Renal pelvis (tissue), 1 donor: ENCODE measurements at regions not wholly inside any gene's neighbourhood (a gene's known extent, or its start where the extent isn't known, plus 50 kb on each side); places are given as distances from the start of the nearest gene placed in this dataset.

Experiments used
- DNase-seq: peaks from one replicate; pipeline ENCODE4 v3.0.0-alpha.2; 2013

DNA sequence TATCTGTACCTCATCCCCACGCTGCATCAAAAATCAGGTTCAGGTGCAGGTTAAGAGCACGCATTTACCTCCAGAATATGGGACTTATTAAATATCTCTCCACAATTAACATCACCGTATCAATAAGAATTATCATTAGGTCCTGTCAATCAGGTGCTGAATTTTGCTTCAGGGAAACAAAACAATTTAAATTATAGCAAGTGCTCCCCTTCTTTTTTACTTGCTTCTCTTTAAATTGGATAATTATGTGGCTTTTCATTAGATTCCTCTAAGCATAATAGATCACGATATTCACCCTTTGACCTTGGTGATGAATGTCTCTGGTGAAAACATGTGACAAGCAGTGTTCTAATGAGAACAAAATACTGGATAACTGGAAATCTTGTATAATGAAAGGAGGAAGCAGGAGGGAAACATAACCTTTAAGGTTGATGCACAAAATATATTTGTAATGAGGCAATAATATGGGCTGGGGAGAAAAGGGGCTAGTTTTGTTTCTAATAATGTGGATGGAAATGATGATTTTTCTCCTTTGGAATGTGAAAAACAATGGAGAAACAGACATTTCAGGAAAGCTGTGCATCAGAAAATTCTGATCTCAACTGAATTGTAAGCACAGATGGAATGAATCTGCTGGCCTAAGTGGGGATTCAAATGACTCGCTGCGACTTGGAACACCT lies 166.9 kb downstream of the SNX10 start:
- DNase-seq: no peak

DNA sequence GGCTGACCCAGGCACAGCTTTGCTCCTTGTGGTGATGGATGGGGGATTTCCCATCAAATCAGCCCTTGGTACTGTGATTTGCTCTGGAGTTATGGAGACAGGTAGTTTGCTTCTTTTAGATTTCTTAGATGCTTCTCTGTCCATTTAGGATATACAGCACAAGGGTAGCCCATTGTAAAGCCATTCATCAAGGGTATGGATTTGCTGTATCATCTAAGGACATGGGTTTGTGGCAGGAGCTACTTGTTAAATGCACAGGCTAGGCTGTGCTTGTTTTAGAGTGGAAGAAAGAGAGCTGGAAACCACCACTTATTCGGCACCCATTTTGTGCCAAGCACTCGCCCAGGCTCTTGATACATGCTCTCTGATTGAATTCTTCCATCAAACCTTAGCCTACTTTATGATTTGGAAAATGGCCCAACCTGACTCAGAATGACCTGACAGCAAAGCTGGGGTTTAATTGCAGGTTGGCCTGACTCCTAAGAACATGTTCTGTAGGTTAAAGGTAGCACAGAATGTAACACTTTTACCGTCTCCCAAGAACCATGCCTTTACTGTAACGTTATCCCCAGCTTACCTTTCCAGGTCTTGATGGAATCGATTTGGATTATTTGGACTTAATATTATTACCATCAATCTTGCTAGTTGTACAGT lies 168.0 kb downstream of the SNX10 start:
- DNase-seq: no peak

DNA sequence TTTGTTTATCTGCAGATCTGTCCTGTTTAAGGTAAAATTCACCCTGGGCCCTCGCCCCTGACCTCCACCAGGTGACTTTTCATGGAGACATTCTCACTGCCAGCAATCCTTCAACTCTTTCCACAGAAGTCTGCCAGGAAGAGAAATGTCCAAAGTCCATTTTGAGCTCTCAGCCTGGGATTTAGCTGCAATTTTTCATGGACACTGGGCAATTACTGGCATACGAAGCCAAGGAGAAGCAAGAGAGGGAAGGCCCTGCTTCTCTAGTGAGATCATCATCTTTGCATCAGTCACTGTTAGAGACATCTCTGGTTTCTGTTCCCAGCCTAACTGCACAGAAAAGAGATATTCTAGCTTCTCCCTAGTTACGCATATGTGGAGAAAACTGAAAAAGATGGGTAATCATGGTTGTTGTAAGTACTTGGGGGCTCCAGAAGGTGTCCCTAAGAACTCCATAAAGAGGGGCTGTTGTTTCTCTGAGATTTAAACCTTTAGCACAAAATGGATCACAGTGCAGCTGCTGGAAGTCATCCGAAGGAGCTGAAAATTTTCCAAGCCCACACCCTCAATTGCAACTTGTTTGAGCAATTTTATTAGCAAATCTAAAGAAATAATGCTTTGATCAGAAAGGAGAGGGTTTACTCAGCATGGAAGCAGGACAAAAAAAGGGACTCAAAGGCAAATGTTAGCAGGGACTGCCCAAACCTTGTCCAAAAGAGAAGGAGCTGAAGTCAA lies 168.9 kb downstream of the SNX10 start:
- DNase-seq: no peak

DNA sequence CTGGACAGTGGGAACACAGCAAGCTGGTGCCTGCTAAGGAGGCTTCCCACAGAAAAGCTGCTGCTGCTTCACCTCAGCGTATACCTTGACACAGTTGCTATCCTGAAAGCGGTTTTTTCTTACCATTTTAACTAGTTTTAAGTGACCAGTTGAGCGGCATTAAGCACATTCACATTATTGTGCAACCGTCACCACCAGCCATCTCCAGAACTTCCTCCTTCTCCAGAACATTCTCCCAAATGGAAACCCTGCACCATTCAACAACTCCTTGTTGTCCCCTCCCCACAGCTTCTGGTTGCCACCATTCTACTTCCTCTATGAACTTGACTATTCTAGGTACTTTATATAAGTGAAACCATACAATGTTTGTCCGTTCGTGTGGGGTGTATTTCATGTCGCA lies 169.9 kb downstream of the SNX10 start:
- no peak for DNase-seq

DNA sequence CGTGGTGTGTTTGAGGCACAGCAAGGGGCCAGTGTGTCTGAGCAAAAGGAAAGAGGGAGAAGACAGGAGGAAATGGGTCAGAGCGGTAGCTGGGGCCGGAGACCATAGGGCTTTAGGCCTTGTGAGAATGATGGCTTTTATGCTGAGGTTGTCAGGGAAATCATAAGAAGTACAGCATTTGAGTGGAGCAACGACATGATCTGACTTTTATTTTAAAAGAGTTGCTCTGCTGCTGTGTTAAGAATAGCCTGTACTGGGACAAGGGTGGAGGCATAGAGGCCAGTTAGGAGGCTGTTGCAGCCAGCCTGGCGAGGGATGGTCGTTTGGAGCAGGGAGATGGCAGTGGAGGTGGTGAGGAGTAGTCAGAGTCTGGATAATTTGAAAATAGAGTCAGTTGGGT lies 174.3 kb downstream of the SNX10 start:
- DNase-seq: no peak

DNA sequence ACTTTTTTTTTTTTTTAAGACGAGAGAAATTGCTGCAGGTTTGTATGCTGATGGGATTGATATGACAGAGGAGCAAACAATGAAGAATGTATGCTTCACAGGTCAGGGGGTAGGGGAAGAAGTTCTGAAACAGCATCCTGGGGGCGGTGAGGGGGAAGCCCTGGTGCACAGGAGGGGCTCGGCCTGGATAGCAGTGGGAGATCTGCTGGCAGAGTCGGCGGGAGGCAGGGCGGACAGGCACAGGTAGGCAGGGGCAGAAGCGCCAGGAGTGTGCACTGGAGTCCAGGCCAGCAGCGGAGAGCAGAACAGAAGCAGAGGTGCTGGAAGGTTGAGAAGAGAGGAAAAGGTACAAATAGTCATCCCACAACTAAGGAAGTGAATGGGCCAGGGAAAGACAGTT lies 175.4 kb downstream of the SNX10 start:
- DNase-seq: no peak

DNA sequence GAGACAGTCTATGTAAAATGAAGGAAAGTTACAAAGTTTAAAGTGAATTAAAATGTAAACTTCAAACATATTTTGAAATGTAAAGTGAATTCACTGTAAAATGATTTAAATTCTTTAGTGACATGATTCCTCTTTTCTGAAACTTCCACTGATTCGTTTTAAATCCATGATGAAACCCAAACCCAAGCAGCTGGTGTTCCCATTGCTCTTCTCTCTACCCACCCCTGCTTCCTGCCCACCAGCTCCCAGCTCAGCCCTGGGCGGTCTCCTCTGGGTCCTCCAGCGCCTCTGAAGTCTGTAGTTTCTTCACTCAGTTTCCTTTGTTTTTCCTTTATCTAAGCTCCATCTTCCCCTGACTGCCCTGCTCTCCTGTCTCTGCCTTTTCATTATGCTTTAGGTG lies 175.9 kb downstream of the SNX10 start:
- DNase-seq: no peak

DNA sequence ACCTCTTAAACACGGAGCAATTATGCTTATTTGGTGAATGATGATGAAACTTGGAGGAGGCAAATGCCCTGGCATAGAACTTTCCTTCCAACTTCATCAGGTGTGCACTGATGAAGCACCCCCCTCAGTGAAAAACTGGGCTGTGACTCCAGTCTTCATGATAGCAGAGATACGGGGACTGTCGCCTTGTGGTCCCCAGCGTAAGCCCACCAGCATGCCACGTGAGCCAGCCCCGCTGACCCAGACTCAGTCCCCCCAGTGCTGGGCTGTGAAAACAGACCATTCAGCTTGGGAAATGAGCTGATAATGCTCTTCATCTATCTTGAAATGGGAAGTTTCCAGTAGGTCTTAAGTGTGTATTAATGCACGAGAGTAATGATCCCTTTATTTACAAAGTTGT lies 177.0 kb downstream of the SNX10 start:
- DNase-seq: no peak

DNA sequence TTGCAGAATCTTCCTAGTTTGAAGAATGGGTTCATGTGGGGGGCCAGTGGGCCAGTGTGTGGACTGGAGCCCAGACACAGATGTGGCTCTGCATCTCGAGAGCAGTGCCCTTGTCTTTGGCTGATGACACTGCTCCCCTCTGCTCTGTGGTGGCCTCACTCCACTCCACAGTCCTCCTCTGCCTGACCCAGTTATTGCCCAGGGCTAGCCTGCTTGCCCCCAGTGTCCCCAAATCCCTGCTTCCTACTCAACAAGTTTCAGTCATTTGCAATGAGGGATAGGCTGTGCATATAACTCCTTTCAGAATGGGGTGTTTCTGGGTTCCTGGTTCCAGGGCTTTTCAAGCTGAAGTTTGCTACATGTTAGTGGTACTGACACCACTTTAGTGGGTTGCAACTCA lies 177.5 kb downstream of the SNX10 start:
- DNase-seq: no peak

DNA sequence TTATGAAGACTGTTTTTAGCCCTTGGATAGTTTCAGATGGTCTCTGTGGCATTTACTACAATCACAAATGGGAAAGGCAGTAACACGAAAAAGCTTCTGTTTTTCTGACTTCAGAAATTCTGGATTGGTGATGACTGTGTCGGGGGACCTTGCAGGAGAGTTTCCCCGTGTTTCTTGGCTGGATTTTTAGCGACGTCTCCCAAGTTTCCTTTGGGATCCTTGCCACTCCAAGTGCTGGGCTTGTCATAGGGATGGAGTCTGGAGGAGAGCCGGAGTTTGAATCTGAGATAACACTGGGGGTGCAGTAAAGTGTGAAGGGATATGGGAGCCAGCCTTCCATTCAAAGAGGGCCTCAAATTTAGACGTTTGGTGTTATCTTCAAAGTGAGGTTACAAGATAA lies 179.0 kb downstream of the SNX10 start:
- DNase-seq: no peak

DNA sequence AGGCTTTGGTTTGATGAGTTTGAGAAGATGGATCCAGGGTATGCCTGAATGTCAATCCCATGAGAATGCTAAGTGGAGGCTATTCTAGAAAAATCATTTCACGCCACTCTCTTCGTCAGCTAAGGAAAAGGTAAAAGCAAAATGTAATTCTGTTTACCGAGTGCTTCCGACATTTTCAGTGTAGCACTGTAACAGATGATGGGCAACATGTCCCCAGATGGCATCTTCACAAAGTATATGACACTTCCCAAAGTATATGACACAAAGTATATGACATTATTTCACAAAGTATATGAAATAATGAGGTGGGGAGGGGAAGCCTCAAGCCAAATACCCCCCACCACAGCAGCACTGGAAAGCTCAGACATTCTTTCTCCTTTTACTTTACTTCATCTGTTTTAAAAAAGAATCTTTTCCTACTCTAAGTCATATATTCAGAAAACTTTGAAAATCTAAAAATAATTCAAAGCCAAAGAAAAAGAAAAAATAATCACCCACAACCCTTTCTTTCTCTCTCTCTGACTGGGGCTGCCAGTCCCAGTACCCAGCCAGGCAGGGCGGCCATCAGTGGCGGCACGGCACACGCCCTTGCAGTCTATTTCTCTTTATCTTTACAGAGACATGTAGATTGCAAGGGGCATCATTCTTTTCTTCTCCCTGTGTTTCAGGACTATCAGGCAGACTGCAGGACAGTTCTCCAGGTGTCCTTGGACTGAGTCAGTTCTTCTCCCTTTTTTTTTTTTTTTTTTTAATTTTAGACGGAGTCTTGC lies 179.8 kb downstream of the SNX10 start:
- no peak for DNase-seq

DNA sequence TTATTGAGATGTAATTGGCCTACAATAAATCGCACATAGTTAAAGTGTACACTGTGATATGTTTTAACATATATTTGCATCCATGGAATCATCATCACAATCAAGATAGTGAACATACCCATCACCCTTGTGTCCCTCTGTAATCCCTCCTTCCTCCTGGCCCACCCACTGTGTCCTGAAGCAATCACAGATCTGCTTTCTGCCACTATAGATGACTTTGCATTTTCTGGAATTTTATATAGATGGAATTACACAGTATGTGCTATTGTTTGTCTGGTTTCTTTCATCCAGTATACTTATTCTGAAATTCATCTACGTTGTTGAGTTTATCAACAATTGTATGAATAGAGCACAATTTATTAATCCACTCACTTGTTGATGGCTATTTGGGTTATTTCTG lies 181.3 kb downstream of the SNX10 start:
- no peak for DNase-seq

DNA sequence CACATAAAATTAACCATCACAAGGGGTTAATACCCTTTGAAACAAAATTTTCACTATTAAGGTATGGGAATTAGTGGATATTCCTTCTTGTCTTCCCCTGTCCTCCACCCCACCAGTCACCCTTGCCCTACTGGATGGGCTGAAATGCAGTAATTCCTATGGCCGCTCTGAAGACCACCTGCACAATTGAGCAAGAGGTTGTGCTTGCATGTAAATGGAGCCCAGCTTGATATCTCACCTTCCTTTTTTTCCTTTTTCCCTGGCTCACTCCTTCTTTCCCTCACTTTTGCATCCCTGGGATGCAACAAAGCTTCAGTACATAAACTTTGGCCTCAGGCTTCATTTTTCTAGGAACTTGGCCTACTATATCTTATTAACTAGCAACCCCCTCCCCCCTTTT lies 184.6 kb downstream of the SNX10 start:
- DNase-seq: no peak

DNA sequence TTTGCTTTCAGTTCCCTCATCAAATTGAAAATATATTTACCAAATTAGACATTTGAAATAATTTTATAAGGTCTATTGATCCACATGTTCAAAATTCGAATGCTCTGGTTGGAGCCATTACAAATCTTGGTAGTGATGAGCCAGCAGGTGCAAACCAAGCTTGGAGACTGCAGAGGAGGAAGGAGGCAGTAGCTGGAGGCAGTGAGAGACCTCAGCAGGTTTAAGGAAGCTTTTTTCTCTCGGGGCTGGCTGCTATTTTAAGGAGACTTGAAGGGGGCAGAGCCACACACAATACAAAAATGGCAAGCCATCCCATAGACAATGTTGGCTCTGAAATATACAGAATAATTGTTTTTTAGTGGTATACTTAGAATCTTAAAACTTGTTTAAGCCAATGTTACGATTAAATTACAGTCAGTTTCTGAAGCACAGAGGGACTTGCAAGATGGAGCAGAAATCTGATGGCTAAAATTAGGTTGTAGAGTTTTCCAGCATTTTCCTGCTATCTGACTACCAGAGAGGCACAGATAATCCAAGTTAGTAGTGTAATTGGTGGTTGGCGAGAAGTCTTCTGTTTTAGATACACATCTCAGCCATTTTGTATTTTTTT lies 185.8 kb downstream of the SNX10 start:
- DNase-seq: no peak

DNA sequence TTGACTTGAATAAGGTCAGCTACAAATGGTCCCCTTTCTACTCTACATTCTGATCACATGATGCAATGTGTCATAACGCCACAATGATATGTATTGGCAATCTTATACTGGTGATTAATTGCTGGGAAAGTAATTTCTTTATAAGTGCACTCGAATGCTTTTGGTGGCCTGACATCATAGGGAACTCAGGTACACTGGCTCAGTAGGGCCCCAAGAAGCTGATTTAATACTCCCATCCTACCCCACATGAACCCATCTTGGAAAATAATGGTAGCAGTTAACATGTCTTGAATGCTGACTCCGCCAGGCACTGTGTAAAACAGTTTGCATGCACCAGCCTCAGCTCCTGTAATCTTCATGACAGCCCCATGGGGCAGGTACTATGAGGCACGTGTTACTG lies 186.9 kb downstream of the SNX10 start:
- no peak for DNase-seq

DNA sequence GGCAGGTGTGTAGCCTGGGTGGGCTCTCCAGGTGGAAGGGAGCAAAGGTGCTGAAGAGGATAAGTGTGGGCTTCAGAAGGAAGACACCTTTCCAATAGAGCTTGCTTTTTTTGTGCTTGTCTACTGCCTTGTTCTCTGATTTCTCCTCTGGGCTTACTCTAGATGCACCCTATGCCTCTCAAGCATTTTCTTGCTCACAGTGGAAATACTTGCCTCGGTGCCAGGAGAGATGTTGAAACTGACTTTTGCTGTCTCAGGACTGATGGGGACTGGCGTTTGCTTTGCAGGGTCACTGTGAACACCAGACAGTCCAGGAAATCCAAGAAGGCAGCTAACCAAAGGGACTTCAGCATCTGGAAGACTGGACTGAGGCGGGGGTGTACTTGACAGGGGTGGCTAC lies 187.9 kb downstream of the SNX10 start:
- no peak for DNase-seq

DNA sequence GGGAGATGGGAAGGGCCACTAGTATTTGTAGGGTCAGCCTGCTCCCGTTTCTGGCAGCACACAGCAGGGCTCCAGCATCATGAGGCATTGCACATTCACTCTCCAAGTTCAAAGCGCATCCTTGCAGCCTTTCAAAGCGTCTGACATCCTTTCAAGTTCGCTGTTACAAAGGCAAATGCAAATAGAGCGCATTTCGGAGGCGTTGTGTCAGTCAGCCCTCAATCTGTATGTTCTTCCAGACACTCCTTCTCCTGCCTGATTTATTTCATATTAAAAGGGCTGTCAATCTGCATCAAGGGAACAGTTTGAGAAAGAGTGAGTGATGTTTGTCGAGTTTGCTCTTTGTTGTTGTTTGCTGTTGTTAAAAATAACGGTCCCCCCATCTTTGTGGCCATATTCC lies 188.5 kb downstream of the SNX10 start:
- no peak for DNase-seq

DNA sequence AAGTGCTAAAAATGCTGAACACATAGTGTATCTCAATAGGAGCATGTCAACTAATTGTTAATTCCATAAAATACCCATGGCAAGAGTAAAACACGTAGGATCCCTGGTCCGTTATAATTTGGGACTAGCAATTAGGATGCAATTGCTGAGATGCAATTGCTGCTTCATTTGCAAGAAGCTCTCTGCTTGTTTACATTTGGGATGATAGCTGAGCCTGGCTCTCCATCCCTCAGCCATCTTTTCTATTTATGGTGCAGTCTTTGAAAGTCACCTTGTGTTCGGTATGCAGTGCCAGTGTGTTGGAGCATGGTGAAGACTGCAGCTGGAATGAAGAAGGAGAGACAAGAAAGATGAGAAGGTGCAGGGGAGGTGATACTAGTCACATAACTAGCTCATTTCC lies 191.3 kb downstream of the SNX10 start:
- no peak for DNase-seq

DNA sequence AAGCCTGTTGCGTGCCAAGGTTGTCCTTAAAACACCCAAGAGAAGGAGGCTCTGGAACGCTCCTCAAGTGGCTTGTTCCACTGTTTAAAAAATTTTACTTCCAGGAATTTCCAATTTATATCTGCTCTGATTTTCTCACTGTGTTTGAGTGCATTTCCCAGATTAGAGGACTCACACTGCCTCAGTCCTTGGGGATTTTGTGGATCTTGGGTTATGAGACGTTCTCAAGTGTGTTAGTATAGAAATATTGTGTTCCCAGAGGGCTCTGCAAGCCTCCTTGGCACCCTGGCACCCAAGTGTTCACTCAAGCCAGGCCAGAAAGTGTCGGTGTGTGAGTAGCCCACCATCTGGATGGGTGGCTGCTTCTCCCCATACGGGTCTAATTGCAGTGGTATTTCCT lies 192.2 kb downstream of the SNX10 start:
- DNase-seq: no peak

DNA sequence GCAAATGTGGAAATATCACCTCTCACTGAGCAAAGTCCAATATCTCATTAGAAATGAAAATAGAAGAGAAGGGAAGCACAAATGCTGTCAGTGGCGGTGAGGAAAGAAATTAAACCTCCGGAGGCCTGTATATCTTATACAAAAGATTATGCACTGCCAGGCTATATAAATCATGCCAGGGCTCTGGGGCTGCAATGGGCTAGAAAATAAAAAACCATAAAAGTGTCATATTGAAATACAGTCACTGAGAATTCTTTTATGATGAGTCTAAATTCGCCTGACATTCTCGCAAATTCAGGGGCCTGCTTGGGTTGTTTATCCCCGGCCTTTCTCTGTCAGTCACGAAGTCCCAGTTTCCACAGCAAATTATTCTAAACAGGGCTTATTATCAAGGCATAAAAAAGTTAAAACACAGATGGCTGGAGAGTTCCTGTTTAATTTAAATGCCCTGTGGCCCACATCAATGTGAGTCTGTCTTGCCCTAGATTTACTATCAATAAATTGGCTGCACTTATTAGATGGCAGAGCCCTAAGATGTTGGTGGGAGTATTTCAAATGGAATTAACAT lies 193.8 kb downstream of the SNX10 start:
- DNase-seq: peak; percentile 61

DNA sequence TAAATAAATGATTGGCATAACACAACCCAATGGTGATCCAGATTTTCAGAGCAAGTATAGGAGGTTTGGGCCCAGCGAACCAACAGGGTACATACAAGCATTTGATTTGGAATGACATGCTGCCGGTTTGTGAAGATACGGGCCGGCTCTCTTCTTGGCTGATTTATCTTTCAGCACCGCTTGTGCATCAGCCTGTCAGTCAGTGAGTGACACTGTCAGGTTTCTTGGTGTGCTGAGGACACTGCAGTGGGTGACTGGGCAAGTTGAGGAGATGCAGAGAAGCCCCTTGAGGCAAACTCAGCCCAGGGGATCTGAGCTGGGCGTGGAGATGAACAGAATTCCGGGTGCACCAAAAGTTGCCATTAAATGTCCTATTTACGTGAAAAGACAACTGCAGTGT lies 194.5 kb downstream of the SNX10 start:
- DNase-seq: no peak
